ENCODE measurements at regions not wholly inside any gene's neighbourhood (a gene's known extent, or its start where the extent isn't known, plus 50 kb on each side); places are given as distances from the start of the nearest gene placed in this dataset.
"Not testable (repeated sequence)": the region's sequence is repeated elsewhere in the genome, so short reads cannot be mapped to it uniquely, and the experiment has no call there.

- TF ChIP-seq CTCF (conservative IDR thresholded peaks at IDR 0.05; ENCODE audit: low read depth) = no peak
- ChIA-PET POLR2A (ENCODE audit: low non-redundant PET) (no interaction called here), CTCF (no interaction called here)
- H3K27ac ChIP-seq = no peak overlapping the region
- no peak for DNase-seq (ENCODE audit: low spot score)
Measured at GRCh38 chr14:71789005-71789404, 143.2 kb upstream of the RGS6 start.

- ChIA-PET POLR2A (ENCODE audit: low non-redundant PET) (no interaction called here), CTCF (interaction anchor here (1.2 kb wide), 1 partner anchor 56 kb away, joined by 3 read pairs; no protein-coding TSS in a partner anchor)
- no peak for TF ChIP-seq CTCF (conservative IDR thresholded peaks at IDR 0.05; ENCODE audit: low read depth)
- no peak overlapping the region for H3K27ac ChIP-seq
- no peak for DNase-seq (ENCODE audit: low spot score)
Measured at GRCh38 chr14:71799841-71800240, 132.4 kb upstream of the RGS6 start.

- TF ChIP-seq CTCF (conservative IDR thresholded peaks at IDR 0.05; ENCODE audit: low read depth) = no peak
- POLR2A ChIA-PET (ENCODE audit: low non-redundant PET) = no interaction called here
- no peak for DNase-seq (ENCODE audit: low spot score)
- CTCF ChIA-PET = interaction anchor here (0.7 kb wide), 1 partner anchor 37 kb away, joined by 3 read pairs; no protein-coding TSS in a partner anchor
- H3K27ac ChIP-seq = no peak overlapping the region
Measured at GRCh38 chr14:71800878-71801277, 131.4 kb upstream of the RGS6 start.

- DNase-seq (ENCODE audit: low spot score) = no peak
- POLR2A ChIA-PET (ENCODE audit: low non-redundant PET) = no interaction called here
- TF ChIP-seq CTCF (conservative IDR thresholded peaks at IDR 0.05; ENCODE audit: low read depth) = no peak
- H3K27ac ChIP-seq = no peak overlapping the region
- CTCF ChIA-PET = interaction anchor here (0.6 kb wide), 1 partner anchor 1887 kb away, joined by 4 read pairs; no protein-coding TSS in a partner anchor
Measured at GRCh38 chr14:71803539-71804260, 128.5 kb upstream of the RGS6 start.

GRCh38 chr14:71804992-71805391 lies 127.2 kb upstream of the RGS6 start:
- TF ChIP-seq CTCF (conservative IDR thresholded peaks at IDR 0.05; ENCODE audit: low read depth) = no peak
- no peak overlapping the region for H3K27ac ChIP-seq
- DNase-seq (ENCODE audit: low spot score) = no peak
- POLR2A ChIA-PET (ENCODE audit: low non-redundant PET) = no interaction called here
- CTCF ChIA-PET = no interaction called here

- DNase-seq (ENCODE audit: low spot score); H3K27ac ChIP-seq; POLR2A ChIA-PET (ENCODE audit: low non-redundant PET): not testable (repeated sequence)
- CTCF ChIA-PET = interaction anchor here (0.7 kb wide), 1 partner anchor 759 kb away, joined by 3 read pairs; no protein-coding TSS in a partner anchor
Measured at GRCh38 chr14:71807049-71807448, 125.2 kb upstream of the RGS6 start.

- DNase-seq (ENCODE audit: low spot score); CTCF ChIA-PET; POLR2A ChIA-PET (ENCODE audit: low non-redundant PET); H3K27ac ChIP-seq: not testable (repeated sequence)
Measured at GRCh38 chr14:71810800-71811199, 121.4 kb upstream of the RGS6 start.
